ENCODE measurements at regions not wholly inside any gene's neighbourhood (a gene's known extent, or its start where the extent isn't known, plus 50 kb on each side); places are given as distances from the start of the nearest gene placed in this dataset.

GRCh38 chr5:19189176-19189575, 798.8 kb downstream of the CDH18 start:
- Histone ChIP-seq H3K27me3 (ENCODE audit: control insufficient read depth, insufficient read depth, low read length) (no peaks in the 10 kb centered on the region), H2AK9ac (replicated peaks; ENCODE audit: low read depth, low read length, poor library complexity) (no peak overlapping the region), H4K5ac (ENCODE audit: low read depth, low read length) (no peak overlapping the region), H3K4me1 (ENCODE audit: control insufficient read depth, insufficient read depth, low read length) (no peaks in the 10 kb centered on the region), H4K20me1 (ENCODE audit: insufficient read depth, low read length) (no peaks in the 10 kb centered on the region), H4K91ac (ENCODE audit: insufficient read depth, low read depth, low read length) (no peak overlapping the region), H2BK15ac (ENCODE audit: low read depth, low read length) (no peak overlapping the region), H3K79me1 (ENCODE audit: low read depth in 1 of 2, low read length in 2 of 2) (no peaks in the 10 kb centered on the region), H3K14ac (replicated peaks; ENCODE audit: low read depth, low read length) (no peak overlapping the region), H3K9ac (ENCODE audit: low read depth, low read length) (no peak overlapping the region), H4K8ac (ENCODE audit: low read depth in 2 of 2, low read length in 2 of 2) (no peak overlapping the region), H3K36me3 (ENCODE audit: control insufficient read depth, insufficient read depth, low read length) (no peaks in the 10 kb centered on the region), H2AFZ (replicated peaks; ENCODE audit: low read length, poor library complexity) (no peak overlapping the region), H3K9me3 (ENCODE audit: control insufficient read depth, insufficient read depth, low read length) (peaks cover 4% of the 10 kb centered on the region; the same call in 1 of the 2 replicates), H3K4ac (ENCODE audit: low read depth, low read length) (no peak overlapping the region), H3K56ac (ENCODE audit: extremely low read depth, insufficient read depth, low read length) (no peak overlapping the region), H3K23ac (ENCODE audit: low read depth, low read length) (no peak overlapping the region), H3K4me2 (ENCODE audit: low read depth, low read length) (no peak overlapping the region), H3K4me3 (ENCODE audit: insufficient read depth, low read depth, low read length) (no peak overlapping the region), H2BK120ac (ENCODE audit: low read depth, low read length) (no peak overlapping the region), H2AK5ac (ENCODE audit: low read depth, low read length) (no peak overlapping the region), H2BK20ac (ENCODE audit: low read depth, low read length) (no peak overlapping the region), H3K9me1 (ENCODE audit: insufficient read depth, low read length) (no peaks in the 10 kb centered on the region), H3K27ac (ENCODE audit: insufficient read depth, low read length) (no peak overlapping the region), H3K18ac (ENCODE audit: low read depth, low read length) (no peak overlapping the region), H2BK5ac (ENCODE audit: low read depth, low read length, poor library complexity, severe bottlenecking) (no peak overlapping the region)
- POLR2A ChIA-PET (ENCODE audit: unreplicated experiment) = no interaction called here
- CTCF ChIA-PET = interaction anchor here (0.6 kb wide), 1 partner anchor 67 kb away, joined by 3 read pairs; no protein-coding TSS in a partner anchor
- WGBS, 2 experiments (ENCODE audit: extremely low coverage in 2 of 2, insufficient read length in 1 of 2) = no CpG with 5 or more reads among the region's 2 CpGs
- dilution Hi-C loops (cut with HindIII; ENCODE audit: low sequenced_read_pairs, unreplicated experiment) (no loop called here), in situ Hi-C loops (cut with MboI; ENCODE audit: low sequenced_read_pairs) (no loop called here), intact Hi-C loops (cut with micrococcal nuclease) (no loop called here)
- ATAC-seq (ENCODE audit: low read depth) (no peak), DNase-seq (no peak)
- no peak for TF ChIP-seq MAZ (IDR thresholded peaks at IDR 0.05; ENCODE audit: borderline replicate concordance, low read depth, low read length)
- TF ChIP-seq CHD1 (IDR thresholded peaks at IDR 0.05; ENCODE audit: low read depth, low read length) = no peak
- TF ChIP-seq MXI1 (IDR thresholded peaks at IDR 0.05; ENCODE audit: borderline replicate concordance, low read depth, low read length) = no peak
- no peak for TF ChIP-seq RCOR1 (IDR thresholded peaks at IDR 0.05; ENCODE audit: insufficient replicate concordance, low read length)
- no peak for TF ChIP-seq NFE2L2 (IDR thresholded peaks at IDR 0.05; ENCODE audit: low read depth, low read length)
- TF ChIP-seq MAFK (IDR thresholded peaks at IDR 0.05; ENCODE audit: low read depth, low read length) = no peak
- TF ChIP-seq CEBPB (IDR thresholded peaks at IDR 0.05; ENCODE audit: low read depth, low read length) = no peak
- no TSS peak for BruUV-seq (replicated peaks)

Data from IMR-90 (cell line).